SK-N-SH (cell line): ENCODE measurements at regions not wholly inside any gene's neighbourhood (a gene's known extent, or its start where the extent isn't known, plus 50 kb on each side); places are given as distances from the start of the nearest gene placed in this dataset.
"Not testable (repeated sequence)": the region's sequence is repeated elsewhere in the genome, so short reads cannot be mapped to it uniquely, and the experiment has no call there.

Experiments used
- CTCF ChIA-PET: fragments of 300-600, 350-600 bp; formaldehyde crosslinking; extraction: SDS; loops from one replicate; lab custom pipeline; 2021; lab: Yijun Ruan, JAX
- POLR2A ChIA-PET: fragments of 350-600 bp; sonication (Branson Sonifier 250); formaldehyde crosslinking; extraction: SDS; loops from one replicate; lab custom pipeline; 2020; ENCODE audit warnings: antibody characterized with exemption, inconsistent platforms; lab: Yijun Ruan, JAX
- DNase-seq: peaks from one replicate; pipeline ENCODE4 v3.0.0; 2012
- H2AFZ ChIP-seq: fragments of 200-600 bp; sonication (generic); 2 replicates; pipeline ENCODE4 v1.8.1; 2016; ENCODE audit warnings: antibody characterized with exemption, mild to moderate bottlenecking, low read depth
- H3F3A ChIP-seq: fragments of 200-600 bp; sonication (generic); replicated peaks from 2 replicates; pipeline ENCODE3; 2016; ENCODE audit warnings: antibody characterized with exemption, mild to moderate bottlenecking; ENCODE audit not compliant: insufficient read depth
- H3K27ac ChIP-seq, 2 experiments: fragments of 200-500 bp in 1 of 2; fragments of 200-600 bp in 1 of 2; sonication (Bioruptor generic) in 1 of 2; sonication (generic), shearing (Covaris generic) in 1 of 2; 2 replicates each; pipeline versions ENCODE4 v1.5.1 to v1.6.1; 2014 to 2016; ENCODE audit warnings: low read depth in 2 of 2, inconsistent platforms in 1 of 2, low read length in 1 of 2, mild to moderate bottlenecking in 1 of 2, mixed read lengths in 1 of 2
- H3K27me3 ChIP-seq: fragments of 200-600 bp; sonication (generic), shearing (Covaris generic); 2 replicates; pipeline ENCODE4 v1.6.1; 2016; ENCODE audit warnings: mixed run types; ENCODE audit not compliant: insufficient read depth
- H3K36me3 ChIP-seq, 2 experiments: fragments of 200-500 bp in 1 of 2; fragments of 200-600 bp in 1 of 2; sonication (Bioruptor generic) in 1 of 2; sonication (generic) in 1 of 2; replicated peaks in 1 of 2; 2 replicates each; pipeline versions ENCODE3 to v1.5.1; 2014 to 2016; ENCODE audit warnings: low read length in 1 of 2, mild to moderate bottlenecking in 1 of 2; ENCODE audit not compliant: insufficient read depth in 2 of 2, control insufficient read depth in 1 of 2
- H3K4me1 ChIP-seq, 2 experiments: fragments of 200-500 bp in 1 of 2; fragments of 200-600 bp in 1 of 2; sonication (Bioruptor generic) in 1 of 2; sonication (generic), shearing (Covaris generic) in 1 of 2; 2 replicates each; pipeline versions ENCODE4 v1.5.1 to v1.6.1; 2014 to 2016; ENCODE audit warnings: low read depth in 1 of 2, low read length in 1 of 2, mixed run types in 1 of 2; ENCODE audit not compliant: insufficient read depth in 2 of 2, control insufficient read depth in 1 of 2
- H3K4me2 ChIP-seq: fragments of 200-600 bp; sonication (generic), shearing (Covaris generic); 2 replicates; pipeline ENCODE4 v1.6.1; 2017; ENCODE audit warnings: mixed run types
- H3K4me3 ChIP-seq, 2 experiments: fragments of 200-500 bp in 1 of 2; fragments of 200-600 bp in 1 of 2; sonication (Bioruptor generic) in 1 of 2; sonication (generic), shearing (Covaris generic) in 1 of 2; 2 replicates each; pipeline versions ENCODE4 v1.5.1 to v1.8.1; 2014 to 2016; ENCODE audit warnings: low read depth in 2 of 2, inconsistent platforms in 1 of 2, low read length in 1 of 2, mild to moderate bottlenecking in 1 of 2, mixed read lengths in 1 of 2, moderate library complexity in 1 of 2
- H3K79me2 ChIP-seq: fragments of 200-600 bp; sonication (generic); 2 replicates; pipeline ENCODE4 v1.8.1; 2017; ENCODE audit warnings: mild to moderate bottlenecking; ENCODE audit not compliant: insufficient read depth
- H3K9ac ChIP-seq: fragments of 200-600 bp; sonication (generic); 2 replicates; pipeline ENCODE4 v1.6.1; 2017; ENCODE audit warnings: mixed run types
- H3K9me2 ChIP-seq: fragments of 200-600 bp; sonication (generic); 2 replicates; pipeline ENCODE4 v1.6.1; 2017; ENCODE audit warnings: mixed run types
- H3K9me3 ChIP-seq: fragments of 200-600 bp; sonication (generic); 2 replicates; pipeline ENCODE4 v1.6.1; 2017; ENCODE audit warnings: mixed run types, mild to moderate bottlenecking, moderate library complexity
- H4K20me1 ChIP-seq: fragments of 200-600 bp; sonication (generic); 2 replicates; pipeline ENCODE4 v1.6.1; 2017; ENCODE audit warnings: mild to moderate bottlenecking, mixed run types; ENCODE audit not compliant: insufficient read depth
- CHD2 ChIP-seq: fragments of 150-350 bp; IDR thresholded peaks from 2 replicates; pipeline ENCODE4 v1.6.1; 2018; ENCODE audit warnings: low read length; ENCODE audit not compliant: partially characterized antibody
- JUND ChIP-seq: IDR thresholded peaks from 2 replicates; pipeline ENCODE4 v1.4.0; 2012
- MXI1 ChIP-seq: IDR thresholded peaks from 2 replicates; pipeline ENCODE4 v1.6.1; 2012; ENCODE audit warnings: mild to moderate bottlenecking, low read depth, low read length, improper control_type of control experiment
- REST ChIP-seq: IDR thresholded peaks from 2 replicates; pipeline ENCODE4 v1.6.1; 2012; ENCODE audit warnings: mild to moderate bottlenecking, low read depth, low read length, moderate library complexity
- RXRA ChIP-seq: IDR thresholded peaks from 2 replicates; pipeline ENCODE4 v1.4.0; 2012; ENCODE audit warnings: low read depth, mild to moderate bottlenecking, borderline replicate concordance
- USF1 ChIP-seq: IDR thresholded peaks from 2 replicates; pipeline ENCODE4 v1.4.0; 2012; ENCODE audit warnings: low read depth, borderline replicate concordance
- YY1 ChIP-seq: IDR thresholded peaks from 2 replicates; pipeline ENCODE4 v1.4.0; 2012; ENCODE audit warnings: low read depth, mild to moderate bottlenecking
- WGBS: methylation state at CpG from one replicate; pipeline ENCODE4 v1.1.6; 2017; ENCODE audit warnings: low lambda C conversion rate; 5-methylcytosine and 5-hydroxymethylcytosine counted together

- CTCF ChIA-PET = interaction anchor here (2.0 kb wide), 1 partner anchor 35 kb away, joined by 4 read pairs; no protein-coding TSS in a partner anchor
- POLR2A ChIA-PET = no interaction called here
- H3K27me3 ChIP-seq = no peaks in the 10 kb centered on the region
Measured at GRCh38 chr7:83731154-83731553, 82.2 kb upstream of the SEMA3E start.

GRCh38 chr7:83716923-83717322 lies 68.0 kb upstream of the SEMA3E start:
- CTCF ChIA-PET = interaction anchor here (0.8 kb wide), 1 partner anchor 189 kb away, joined by 3 read pairs; no protein-coding TSS in a partner anchor
- H3K9me3 ChIP-seq, H3F3A ChIP-seq, DNase-seq, H4K20me1 ChIP-seq, H3K27me3 ChIP-seq, H3K9me2 ChIP-seq, H2AFZ ChIP-seq, H3K9ac ChIP-seq, H3K4me1 ChIP-seq, H3K36me3 ChIP-seq, H3K27ac ChIP-seq, H3K4me2 ChIP-seq, H3K4me3 ChIP-seq, POLR2A ChIA-PET, H3K79me2 ChIP-seq: not testable (repeated sequence)
- WGBS = 76% methylated on average over 6 of the region's 6 CpGs

More at GRCh38 chr7:83731154-83731553, 82.2 kb upstream of the SEMA3E start:
- no peaks in the 10 kb centered on the region for H3K36me3 ChIP-seq
- H3K27ac ChIP-seq = no peak overlapping the region
- no peaks in the 10 kb centered on the region for H4K20me1 ChIP-seq
- H3F3A ChIP-seq = no peaks in the 10 kb centered on the region
- no peak overlapping the region for H3K4me3 ChIP-seq
- H3K4me1 ChIP-seq = no peaks in the 10 kb centered on the region
- H3K9me3 ChIP-seq = no peaks in the 10 kb centered on the region
- no peak for DNase-seq
- H3K9me2 ChIP-seq = 0 out of 2 replicates have a peak, but pooled peaks cover 3% of the 10 kb centered on the region
- no peak overlapping the region for H3K4me2 ChIP-seq
- no peak overlapping the region for H3K9ac ChIP-seq
- no peaks in the 10 kb centered on the region for H3K79me2 ChIP-seq
- no peak for TF ChIP-seq RXRA
- TF ChIP-seq USF1 = no peak
- no peak overlapping the region for H2AFZ ChIP-seq

GRCh38 chr7:83708531-83708930 lies 59.6 kb upstream of the SEMA3E start:
- Histone ChIP-seq H3K27ac (no peak overlapping the region), H3K27me3 (no peaks in the 10 kb centered on the region), H3K9me2 (no peaks in the 10 kb centered on the region), H3K79me2 (no peaks in the 10 kb centered on the region), H4K20me1 (no peaks in the 10 kb centered on the region), H3K36me3 (no peaks in the 10 kb centered on the region), H3K9me3 (no peaks in the 10 kb centered on the region), H3K4me1 (no peaks in the 10 kb centered on the region; a peak in 1 of 4 replicates), H3K4me2 (no peak overlapping the region), H3K9ac (no peak overlapping the region), H2AFZ (no peak overlapping the region), H3F3A (no peaks in the 10 kb centered on the region), H3K4me3 (no peak overlapping the region)
- ChIA-PET CTCF (no interaction called here), POLR2A (no interaction called here)
- TF ChIP-seq YY1 (no peak), REST (no peak), MXI1 (no peak), RXRA (no peak), JUND (no peak), CHD2 (no peak)
- 52% methylated on average over 3 of the region's 3 CpGs for WGBS
- DNase-seq = no peak
